H1 (cell line): ENCODE measurements at regions not wholly inside any gene's neighbourhood (a gene's known extent, or its start where the extent isn't known, plus 50 kb on each side); places are given as distances from the start of the nearest gene placed in this dataset.

ENCODE experiments used
- RNF2 ChIP-seq: fragments of 200-900, 300-1000 bp; sonication (generic); IDR thresholded peaks from 2 replicates; pipeline ENCODE4 v1.7.1; 2016; ENCODE audit warnings: borderline replicate concordance, low read depth, mild to moderate bottlenecking, antibody characterized with exemption, low read length; ENCODE audit not compliant: poor library complexity, severe bottlenecking; ENCODE audit errors: missing control alignments

- no peak for TF ChIP-seq RNF2
Measured at GRCh38 chr10:8908013-8908412, 853.5 kb downstream of the GATA3 start (continued).
